ENCODE measurements at regions not wholly inside any gene's neighbourhood (a gene's known extent, or its start where the extent isn't known, plus 50 kb on each side); places are given as distances from the start of the nearest gene placed in this dataset.

DNA sequence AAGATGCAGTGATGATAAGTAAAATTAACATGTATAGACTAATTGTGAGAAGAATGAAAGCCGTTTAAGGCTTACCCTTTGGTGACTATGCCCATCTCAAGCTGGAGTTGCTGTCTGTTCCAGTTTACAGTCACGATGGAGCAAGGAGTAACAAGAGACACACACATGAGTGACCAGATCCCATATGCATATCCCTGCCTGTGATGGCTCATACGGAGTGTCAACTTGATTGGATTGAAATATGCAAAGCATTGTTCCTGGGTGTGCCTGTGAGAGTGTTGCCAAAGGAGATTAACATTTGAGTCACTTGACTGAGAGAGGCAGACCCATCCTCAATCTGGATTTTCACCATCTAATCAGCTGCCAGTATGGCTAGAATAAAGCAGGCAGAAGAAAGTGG lies 786.8 kb downstream of the FAM181B start:
- H3K27ac ChIP-seq, result no peak overlapping the region
- TF ChIP-seq, protein P1, sequence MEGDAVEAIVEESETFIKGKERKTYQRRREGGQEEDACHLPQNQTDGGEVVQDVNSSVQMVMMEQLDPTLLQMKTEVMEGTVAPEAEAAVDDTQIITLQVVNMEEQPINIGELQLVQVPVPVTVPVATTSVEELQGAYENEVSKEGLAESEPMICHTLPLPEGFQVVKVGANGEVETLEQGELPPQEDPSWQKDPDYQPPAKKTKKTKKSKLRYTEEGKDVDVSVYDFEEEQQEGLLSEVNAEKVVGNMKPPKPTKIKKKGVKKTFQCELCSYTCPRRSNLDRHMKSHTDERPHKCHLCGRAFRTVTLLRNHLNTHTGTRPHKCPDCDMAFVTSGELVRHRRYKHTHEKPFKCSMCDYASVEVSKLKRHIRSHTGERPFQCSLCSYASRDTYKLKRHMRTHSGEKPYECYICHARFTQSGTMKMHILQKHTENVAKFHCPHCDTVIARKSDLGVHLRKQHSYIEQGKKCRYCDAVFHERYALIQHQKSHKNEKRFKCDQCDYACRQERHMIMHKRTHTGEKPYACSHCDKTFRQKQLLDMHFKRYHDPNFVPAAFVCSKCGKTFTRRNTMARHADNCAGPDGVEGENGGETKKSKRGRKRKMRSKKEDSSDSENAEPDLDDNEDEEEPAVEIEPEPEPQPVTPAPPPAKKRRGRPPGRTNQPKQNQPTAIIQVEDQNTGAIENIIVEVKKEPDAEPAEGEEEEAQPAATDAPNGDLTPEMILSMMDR (IDR thresholded peaks at IDR 0.05), result no peak
- TF ChIP-seq ZFX (IDR thresholded peaks at IDR 0.05; ENCODE audit: borderline replicate concordance), result no peak

DNA sequence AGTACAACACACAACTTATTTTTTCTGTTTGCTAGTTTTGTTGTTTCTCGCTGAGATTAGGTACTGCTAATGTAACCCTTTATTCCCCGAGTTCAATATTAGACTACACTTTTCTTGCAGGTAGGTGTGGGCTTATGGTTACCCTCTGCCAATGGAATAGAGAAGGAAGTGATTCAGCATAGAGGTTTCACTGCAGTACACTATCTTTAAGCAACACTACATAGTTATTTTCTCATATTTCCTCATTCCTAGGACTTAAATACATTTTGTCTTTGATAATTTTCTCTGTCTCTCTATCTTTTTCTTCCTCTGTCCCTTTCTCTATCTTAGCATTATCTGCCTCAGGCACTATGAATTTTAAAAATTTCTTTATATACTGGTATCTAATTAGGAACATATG lies 791.0 kb downstream of the FAM181B start:
- H3K27ac ChIP-seq, result no peak overlapping the region

DNA sequence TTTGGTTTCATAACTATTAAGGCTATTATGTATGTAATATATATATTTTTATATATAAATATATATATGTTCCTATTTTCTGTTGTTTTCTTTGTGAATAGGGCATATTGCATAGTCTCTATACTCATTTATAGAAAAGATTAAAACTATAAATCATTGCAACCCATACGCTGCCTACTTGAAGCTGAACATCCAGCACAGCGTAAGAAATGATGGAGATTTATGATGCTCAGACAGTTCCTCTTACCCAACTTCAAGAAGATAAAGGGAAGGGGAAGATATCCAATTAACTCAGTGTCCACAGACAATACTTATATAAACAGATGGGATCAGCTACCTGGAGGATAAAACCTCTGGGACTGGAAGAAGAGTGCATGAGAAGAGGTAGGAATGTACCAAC lies 791.7 kb downstream of the FAM181B start:
- TF ChIP-seq, protein P1 (IDR thresholded peaks at IDR 0.05), result no peak
- TF ChIP-seq ZFX (IDR thresholded peaks at IDR 0.05; ENCODE audit: borderline replicate concordance), result no peak
- H3K27ac ChIP-seq, result no peak overlapping the region

More for the DNA sequence above, 791.0 kb downstream of the FAM181B start:
- no peak for TF ChIP-seq ZFX (IDR thresholded peaks at IDR 0.05; ENCODE audit: borderline replicate concordance)
- TF ChIP-seq, protein P1 (IDR thresholded peaks at IDR 0.05), result no peak

DNA sequence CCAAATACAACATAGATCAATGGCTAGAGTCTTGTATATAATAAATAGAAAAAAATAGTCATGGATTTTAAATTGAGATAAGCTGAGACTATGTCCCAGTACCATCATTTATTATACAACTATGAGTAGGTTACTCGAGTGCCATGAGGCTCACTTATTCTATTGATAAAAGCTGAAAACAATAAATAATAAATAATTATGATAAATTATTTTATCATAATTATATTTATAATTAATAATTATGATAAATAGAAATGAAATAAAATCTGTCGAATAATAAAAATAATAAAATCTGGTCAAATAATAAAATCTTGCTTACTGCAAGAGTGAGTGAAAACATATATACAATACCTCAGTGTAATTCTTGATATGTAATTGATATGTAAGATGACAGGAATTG lies 801.4 kb downstream of the FAM181B start:
- H3K27ac ChIP-seq, result no peak overlapping the region
- TF ChIP-seq ZFX (IDR thresholded peaks at IDR 0.05; ENCODE audit: borderline replicate concordance), result no peak
- TF ChIP-seq, protein P1 (IDR thresholded peaks at IDR 0.05), result no peak

DNA sequence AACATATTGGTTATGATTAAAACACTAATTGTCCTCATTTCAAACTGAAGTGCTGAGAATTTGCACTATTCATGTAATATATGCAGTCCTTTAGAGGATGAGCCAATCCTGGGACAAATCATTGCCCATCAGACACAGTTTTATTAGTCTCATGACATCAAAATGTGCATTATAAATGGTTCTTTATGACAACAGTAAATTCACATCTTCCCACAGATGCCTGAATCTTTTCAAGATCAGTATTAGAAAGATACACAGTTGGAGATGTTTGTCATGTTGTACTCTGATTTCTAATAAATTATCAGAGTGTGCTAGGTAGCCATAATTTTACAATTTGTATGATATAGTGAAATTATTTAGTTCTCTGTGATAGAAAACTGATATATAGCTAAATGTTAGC lies 813.5 kb downstream of the FAM181B start:
- TF ChIP-seq ZFX (IDR thresholded peaks at IDR 0.05; ENCODE audit: borderline replicate concordance), result no peak
- TF ChIP-seq, protein P1 (IDR thresholded peaks at IDR 0.05), result no peak

DNA sequence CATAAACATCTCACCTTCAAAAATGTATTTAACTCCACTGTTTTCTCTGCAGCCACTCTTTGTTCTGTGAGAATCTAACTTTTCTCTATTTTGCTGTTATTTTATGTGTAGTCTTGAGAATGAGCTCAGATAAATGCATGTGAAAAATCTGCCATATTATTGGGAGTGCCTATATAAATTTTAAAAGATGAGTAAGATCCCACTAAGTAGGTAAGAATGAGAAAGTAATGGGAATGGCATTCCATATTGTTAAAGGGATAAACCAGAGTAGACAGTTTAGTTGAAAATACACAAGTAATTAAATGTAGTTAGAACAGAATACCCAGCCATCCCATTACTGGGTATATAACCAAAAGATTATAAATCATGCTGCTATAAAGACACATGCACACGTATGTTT lies 817.2 kb downstream of the FAM181B start:
- TF ChIP-seq ZFX (IDR thresholded peaks at IDR 0.05; ENCODE audit: borderline replicate concordance), result no peak
- TF ChIP-seq, protein P1 (IDR thresholded peaks at IDR 0.05), result no peak
- H3K27ac ChIP-seq, result no peak overlapping the region

More for the DNA sequence above, 813.5 kb downstream of the FAM181B start:
- no peak overlapping the region for H3K27ac ChIP-seq

DNA sequence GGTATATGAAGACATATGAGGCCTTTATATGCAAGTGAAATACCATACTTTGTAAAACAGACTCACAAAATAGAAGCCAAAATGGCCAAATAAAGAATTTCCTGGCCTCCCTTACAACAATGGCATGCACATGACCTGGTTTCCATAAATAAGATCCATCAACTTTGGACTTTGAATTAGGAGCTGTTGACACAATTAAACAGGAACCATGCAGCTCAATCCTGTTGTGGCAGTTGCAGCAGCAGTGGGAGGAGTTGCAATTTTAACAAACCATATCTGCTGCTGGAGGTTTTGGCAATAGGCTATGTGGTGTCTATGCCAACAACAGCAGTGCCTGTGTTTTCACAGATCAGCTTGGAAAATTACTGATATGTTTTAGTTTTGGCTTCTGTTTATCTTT lies 818.6 kb downstream of the FAM181B start:
- peak overlapping the region; percentile 44 for H3K27ac ChIP-seq
- TF ChIP-seq ZFX (IDR thresholded peaks at IDR 0.05; ENCODE audit: borderline replicate concordance), result no peak
- TF ChIP-seq, protein P1 (IDR thresholded peaks at IDR 0.05), result no peak
